ENCODE measurements at regions not wholly inside any gene's neighbourhood (a gene's known extent, or its start where the extent isn't known, plus 50 kb on each side); places are given as distances from the start of the nearest gene placed in this dataset.
"Not testable (repeated sequence)": the region's sequence is repeated elsewhere in the genome, so short reads cannot be mapped to it uniquely, and the experiment has no call there.

DNA sequence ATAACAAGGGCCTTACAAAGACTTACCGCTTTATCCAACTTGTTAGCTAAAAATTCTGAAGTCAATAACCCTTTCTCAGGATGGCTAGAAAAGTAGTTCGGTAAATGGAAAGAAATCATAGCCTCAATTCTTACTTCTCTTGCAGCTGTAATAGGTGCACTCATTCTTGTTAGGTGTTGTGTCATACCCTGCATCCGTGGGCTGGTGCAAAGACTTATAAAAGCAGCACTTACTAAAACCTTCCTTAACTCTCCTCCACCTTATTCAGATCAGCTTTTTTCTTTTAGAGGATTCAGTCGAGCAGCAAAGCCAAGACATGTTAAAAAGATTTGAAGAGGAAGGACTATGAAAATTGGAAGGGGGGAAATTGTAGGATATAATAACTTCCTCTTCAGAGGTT is 238.2 kb upstream of the DIO3 start:
- peaks cover 13% of the 10 kb centered on the region for H3K27me3 Mint-ChIP-seq
- CTCF ChIA-PET: no interaction called here

DNA sequence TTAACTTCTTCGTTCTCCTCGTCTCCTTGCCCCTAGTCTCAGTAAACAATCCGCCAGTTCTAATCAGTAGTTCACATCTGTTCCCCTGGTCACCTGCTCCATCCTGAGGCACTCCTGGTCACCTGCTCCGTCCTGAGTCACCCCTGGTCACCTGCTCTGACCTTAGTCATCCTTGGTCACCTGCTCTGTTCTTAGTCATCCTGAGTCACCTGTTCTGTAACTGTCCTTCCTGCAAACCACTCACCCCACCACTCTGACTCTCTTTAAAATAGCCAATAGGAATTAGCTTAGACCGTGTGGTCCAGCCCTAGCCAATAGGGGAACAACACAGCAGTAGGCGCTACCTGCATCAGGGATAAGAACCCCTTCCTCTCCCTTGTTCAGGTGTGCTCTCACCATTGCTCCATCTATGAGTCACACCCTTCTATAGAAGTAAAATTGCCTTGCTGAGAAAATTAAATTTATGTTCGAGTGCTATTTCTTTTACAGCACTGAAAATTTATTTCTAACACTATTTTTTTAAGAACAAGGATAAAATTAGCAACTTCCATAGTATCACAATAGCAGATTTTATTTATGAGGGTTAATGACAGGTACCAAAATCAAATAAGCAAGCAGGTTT is 237.6 kb upstream of the DIO3 start:
- H3K27ac Mint-ChIP-seq; H3K27me3 Mint-ChIP-seq; H3K4me1 Mint-ChIP-seq (ENCODE audit: low read depth); CTCF ChIA-PET; H3K36me3 Mint-ChIP-seq (ENCODE audit: low read depth); H3K4me3 Mint-ChIP-seq; POLR2A ChIA-PET; ATAC-seq; intact Hi-C loops (cut with micrococcal nuclease); DNase-seq: not testable (repeated sequence)
- peaks cover 18% of the 10 kb centered on the region for H3K9me3 Mint-ChIP-seq

More for the DNA sequence above, 238.2 kb upstream of the DIO3 start:
- H3K36me3 Mint-ChIP-seq (ENCODE audit: low read depth): no peaks in the 10 kb centered on the region
- DNase-seq (no peak), ATAC-seq (no peak)
- POLR2A ChIA-PET: no interaction called here
- intact Hi-C loops (cut with micrococcal nuclease): no loop called here
- TF ChIP-seq, protein P1, sequence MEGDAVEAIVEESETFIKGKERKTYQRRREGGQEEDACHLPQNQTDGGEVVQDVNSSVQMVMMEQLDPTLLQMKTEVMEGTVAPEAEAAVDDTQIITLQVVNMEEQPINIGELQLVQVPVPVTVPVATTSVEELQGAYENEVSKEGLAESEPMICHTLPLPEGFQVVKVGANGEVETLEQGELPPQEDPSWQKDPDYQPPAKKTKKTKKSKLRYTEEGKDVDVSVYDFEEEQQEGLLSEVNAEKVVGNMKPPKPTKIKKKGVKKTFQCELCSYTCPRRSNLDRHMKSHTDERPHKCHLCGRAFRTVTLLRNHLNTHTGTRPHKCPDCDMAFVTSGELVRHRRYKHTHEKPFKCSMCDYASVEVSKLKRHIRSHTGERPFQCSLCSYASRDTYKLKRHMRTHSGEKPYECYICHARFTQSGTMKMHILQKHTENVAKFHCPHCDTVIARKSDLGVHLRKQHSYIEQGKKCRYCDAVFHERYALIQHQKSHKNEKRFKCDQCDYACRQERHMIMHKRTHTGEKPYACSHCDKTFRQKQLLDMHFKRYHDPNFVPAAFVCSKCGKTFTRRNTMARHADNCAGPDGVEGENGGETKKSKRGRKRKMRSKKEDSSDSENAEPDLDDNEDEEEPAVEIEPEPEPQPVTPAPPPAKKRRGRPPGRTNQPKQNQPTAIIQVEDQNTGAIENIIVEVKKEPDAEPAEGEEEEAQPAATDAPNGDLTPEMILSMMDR (IDR thresholded peaks at IDR 0.05): no peak
- H3K9me3 Mint-ChIP-seq: peaks cover 18% of the 10 kb centered on the region
- H3K4me3 Mint-ChIP-seq: no peak overlapping the region
- no peaks in the 10 kb centered on the region for H3K4me1 Mint-ChIP-seq (ENCODE audit: low read depth)
- no peak overlapping the region for H3K27ac Mint-ChIP-seq

DNA sequence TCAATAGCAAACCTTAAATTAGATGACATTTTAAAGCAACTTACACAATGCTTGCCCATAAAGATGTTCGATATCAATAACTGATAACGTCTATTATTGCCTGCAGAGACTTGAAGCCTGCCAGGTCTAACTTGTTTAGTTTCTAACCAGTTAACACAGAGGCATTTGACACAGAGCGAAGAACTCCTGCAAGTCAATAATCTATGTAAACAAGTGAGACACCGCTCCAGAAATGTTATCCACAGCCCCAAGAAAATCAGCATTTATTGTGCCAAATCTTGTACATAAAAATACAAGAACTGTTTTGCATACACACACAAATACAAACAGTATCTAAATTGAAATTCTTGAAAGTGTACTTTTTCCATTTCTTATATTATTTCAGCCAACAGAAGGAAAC is 236.0 kb upstream of the DIO3 start:
- Mint-ChIP-seq H3K9me3 (peaks cover 18% of the 10 kb centered on the region), H3K27me3 (peaks cover 6% of the 10 kb centered on the region), H3K27ac (no peak overlapping the region), H3K4me1 (ENCODE audit: low read depth) (no peaks in the 10 kb centered on the region), H3K36me3 (ENCODE audit: low read depth) (no peaks in the 10 kb centered on the region), H3K4me3 (no peak overlapping the region)
- CTCF ChIA-PET: no interaction called here
- TF ChIP-seq, protein P1 (IDR thresholded peaks at IDR 0.05): no peak
- ATAC-seq: no peak
- no peak for DNase-seq
- POLR2A ChIA-PET: no interaction called here
- intact Hi-C loops (cut with micrococcal nuclease): no loop called here

DNA sequence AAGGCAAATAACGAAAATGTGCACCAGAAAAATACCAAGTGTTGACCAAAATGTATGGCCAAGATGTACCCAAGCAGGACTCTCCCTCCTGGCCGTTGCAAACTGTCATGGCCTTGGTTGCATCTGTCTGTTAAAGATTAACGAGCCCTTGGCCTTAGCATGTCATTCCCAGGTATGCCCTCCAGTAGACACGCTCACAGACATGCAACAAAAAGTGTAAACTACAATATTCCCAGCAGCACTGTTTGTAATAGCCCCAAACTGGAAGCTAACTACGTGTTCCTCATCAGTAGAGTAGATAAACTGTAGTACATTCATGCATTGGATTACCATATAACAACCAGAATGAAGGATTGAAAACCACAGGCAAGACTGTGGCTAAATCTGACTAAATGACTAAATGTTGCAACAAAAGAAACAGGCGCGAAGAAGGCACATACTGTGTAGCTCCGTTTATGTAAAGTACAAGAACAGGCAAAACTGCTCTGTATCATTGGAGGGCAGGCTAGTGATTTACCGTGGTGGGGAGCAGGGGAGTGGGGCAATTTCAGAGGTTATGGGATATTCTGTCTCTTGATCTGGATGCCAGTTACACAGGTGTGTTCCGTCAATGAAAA is 232.8 kb upstream of the DIO3 start:
- intact Hi-C loops (cut with micrococcal nuclease): no loop called here
- Mint-ChIP-seq H3K9me3 (peaks cover 13% of the 10 kb centered on the region), H3K4me1 (ENCODE audit: low read depth) (no peaks in the 10 kb centered on the region), H3K36me3 (ENCODE audit: low read depth) (no peaks in the 10 kb centered on the region), H3K27me3 (peaks cover 4% of the 10 kb centered on the region), H3K27ac (no peak overlapping the region), H3K4me3 (no peak overlapping the region)
- ChIA-PET CTCF (no interaction called here), POLR2A (no interaction called here)
- DNase-seq (no peak), ATAC-seq (no peak)
- TF ChIP-seq, protein P1 (IDR thresholded peaks at IDR 0.05): no peak

DNA sequence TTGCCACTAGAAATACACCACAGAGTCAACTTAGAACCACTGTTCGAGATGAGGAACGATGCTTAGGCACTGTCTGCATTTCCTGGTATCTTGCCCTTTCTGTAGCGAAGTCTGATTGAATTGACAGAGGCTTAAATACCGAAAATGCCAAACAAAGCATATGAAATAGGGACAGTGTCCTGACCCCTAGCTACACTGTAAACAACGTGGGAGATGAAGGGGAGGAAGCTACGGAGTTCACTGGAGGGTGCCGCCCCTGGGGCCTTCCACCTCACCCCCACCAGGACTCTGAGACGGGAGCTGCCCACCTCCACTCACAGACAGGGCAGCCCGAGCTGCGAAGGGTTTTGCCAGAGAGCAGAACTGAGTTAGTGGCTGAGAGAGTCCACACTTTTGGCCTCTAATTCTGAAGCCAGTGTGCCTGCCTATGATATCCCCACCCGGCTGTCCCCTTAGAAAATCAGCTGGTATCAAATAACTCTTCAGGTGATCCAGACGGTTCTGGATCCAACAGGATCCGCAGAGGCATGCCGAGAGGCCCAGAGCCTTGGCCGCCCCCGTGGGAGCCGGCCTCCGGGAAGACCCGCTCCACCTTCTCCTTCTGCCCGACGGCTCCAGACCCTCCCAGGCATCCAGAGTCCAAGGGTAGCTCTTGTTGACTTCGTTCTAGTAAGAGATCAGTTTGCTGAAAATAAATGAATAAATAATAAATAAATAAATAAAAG is 230.7 kb upstream of the DIO3 start:
- ATAC-seq (no peak), DNase-seq (no peak)
- Mint-ChIP-seq H3K4me1 (ENCODE audit: low read depth) (no peaks in the 10 kb centered on the region), H3K27me3 (peaks cover 12% of the 10 kb centered on the region), H3K9me3 (peaks cover 3% of the 10 kb centered on the region), H3K27ac (no peak overlapping the region), H3K36me3 (ENCODE audit: low read depth) (no peaks in the 10 kb centered on the region), H3K4me3 (no peak overlapping the region)
- ChIA-PET CTCF (no interaction called here), POLR2A (interaction anchor here (0.8 kb wide), 1 partner anchor 606 kb away, joined by 3 read pairs; no protein-coding TSS in a partner anchor)
- TF ChIP-seq, protein P1 (IDR thresholded peaks at IDR 0.05): no peak
- intact Hi-C loops (cut with micrococcal nuclease): no loop called here
